ENCODE measurements at regions not wholly inside any gene's neighbourhood (a gene's known extent, or its start where the extent isn't known, plus 50 kb on each side); places are given as distances from the start of the nearest gene placed in this dataset.
"Not testable (repeated sequence)": the region's sequence is repeated elsewhere in the genome, so short reads cannot be mapped to it uniquely, and the experiment has no call there.

DNA sequence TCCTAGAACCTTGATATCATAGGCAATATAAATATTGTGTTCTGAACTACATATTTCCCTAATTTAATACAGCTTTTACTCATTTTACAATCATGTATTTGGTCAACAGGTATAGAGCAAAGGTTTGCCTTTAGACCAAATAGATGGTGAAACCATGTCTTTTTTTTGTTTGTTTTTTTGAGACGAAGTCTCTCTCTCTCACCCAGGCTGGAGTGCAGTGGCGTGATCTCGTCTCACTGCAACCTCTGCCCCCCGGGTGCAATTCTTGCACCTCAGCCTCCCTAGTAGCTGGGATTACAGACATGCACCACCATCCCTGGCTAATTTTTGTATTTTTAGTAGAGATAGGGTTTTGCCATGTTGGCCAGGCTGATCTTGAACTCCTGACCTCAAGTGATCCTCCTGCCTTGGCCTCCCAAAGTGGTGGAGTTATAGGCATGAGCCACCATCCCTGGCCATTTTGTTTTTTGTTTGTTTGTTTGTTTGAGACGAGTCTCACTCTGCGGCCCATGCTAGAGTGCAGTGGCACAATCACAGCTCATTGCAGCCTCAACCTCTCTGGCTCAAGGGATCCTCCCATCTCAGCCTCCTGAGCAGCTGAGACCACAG is 243.7 kb upstream of the FOXN3 start:
- not testable (repeated sequence) for DNase-seq (ENCODE audit: low spot score)

GRCh38 chr14:89660166-89660565 is 243.1 kb upstream of the FOXN3 start:
- DNase-seq (ENCODE audit: low spot score) = no peak

DNA sequence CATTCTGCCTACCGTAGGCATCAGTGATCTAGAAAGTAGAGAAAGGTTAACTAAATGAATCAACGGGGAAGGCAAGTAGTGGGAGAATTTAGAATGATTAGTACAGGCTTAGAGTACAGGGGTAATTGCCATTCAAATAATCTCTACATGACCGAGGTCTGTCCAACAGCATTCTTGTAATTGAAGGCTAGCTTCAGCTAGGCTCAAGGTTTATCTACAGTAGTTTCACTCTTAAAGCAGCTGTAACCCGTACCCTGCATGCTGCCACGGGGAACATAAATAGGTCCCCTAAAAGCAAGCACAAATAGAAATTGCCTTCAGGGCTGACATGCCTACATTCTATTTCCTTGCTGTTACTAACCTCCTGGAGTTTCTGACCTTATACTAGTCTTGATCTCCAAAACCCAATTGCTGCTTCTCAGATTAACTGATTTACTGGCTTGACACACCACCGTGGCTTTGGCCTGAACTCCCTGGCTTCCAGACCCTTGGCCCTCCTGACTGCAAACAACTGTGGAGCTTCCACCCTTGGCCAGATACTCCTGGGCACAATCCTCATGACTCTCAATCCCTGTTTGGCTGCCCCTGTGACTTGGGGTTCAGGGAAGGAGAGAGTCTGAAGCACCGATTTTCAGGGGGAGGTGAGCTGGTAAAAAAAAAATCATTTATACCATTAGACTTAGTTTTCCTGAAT is 242.1 kb upstream of the FOXN3 start:
- no peak for DNase-seq (ENCODE audit: low spot score)

DNA sequence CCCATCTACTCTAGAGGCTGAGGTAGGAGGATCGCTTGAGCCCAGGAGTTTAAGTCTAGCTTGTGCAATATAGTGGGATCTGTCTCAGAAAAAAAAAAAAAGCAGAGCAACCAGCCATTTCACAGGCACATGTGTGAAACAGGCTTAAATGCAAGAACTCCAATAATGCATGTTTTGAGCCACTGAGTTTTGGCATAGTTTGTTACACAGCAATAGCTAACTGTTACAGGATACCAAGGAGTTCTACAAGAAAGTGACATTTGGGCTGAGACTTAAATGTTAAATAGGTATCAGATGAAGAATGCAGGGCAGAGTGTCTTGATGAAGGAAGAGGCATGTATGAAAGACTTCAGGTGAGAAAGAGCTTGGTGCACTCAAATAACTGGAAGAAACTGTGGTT is 240.0 kb upstream of the FOXN3 start:
- DNase-seq (ENCODE audit: low spot score) = no peak

DNA sequence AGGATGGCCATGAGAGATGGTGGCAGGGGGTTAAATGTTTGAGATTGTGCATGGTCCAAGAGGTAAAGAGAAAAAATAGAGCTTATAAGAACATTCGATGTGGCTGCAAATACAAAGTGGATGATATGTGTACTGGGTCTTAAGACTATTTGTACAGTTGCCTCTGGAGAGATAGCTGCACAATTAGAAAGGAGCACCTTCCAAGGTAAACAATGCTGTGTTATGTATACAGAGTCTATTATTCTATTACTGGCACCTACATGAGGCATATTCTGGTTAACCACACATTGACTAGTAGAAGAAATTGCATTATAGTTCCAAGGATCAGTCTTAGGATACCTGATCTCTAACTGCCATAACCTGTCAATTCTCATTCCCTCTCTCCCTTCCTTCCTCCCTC is 238.0 kb upstream of the FOXN3 start:
- no peak for DNase-seq (ENCODE audit: low spot score)

- no peak for DNase-seq (ENCODE audit: low spot score)
These were observed 235.3 kb upstream of the FOXN3 start for GRCh38 chr14:89652352-89652751.

DNA sequence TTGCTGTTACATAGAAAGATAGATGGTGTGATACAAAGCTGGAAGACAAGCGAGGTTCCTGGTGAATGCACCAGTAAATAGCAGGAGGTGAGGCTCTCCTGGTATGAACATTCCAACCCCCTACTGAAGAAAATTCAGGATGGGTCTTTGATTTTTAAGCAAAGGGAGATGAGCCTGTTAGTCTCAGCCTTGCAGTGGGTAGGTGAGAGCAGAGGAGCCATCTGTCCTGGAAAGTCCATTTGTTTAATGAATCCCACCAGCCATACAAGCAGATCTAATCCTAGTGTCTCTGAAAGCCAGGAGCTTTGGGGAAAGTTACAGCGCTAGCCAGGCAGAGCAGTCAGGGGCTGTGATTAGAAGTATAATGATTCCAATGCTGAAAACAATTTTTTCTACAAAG is 234.8 kb upstream of the FOXN3 start:
- DNase-seq (ENCODE audit: low spot score) = no peak

DNA sequence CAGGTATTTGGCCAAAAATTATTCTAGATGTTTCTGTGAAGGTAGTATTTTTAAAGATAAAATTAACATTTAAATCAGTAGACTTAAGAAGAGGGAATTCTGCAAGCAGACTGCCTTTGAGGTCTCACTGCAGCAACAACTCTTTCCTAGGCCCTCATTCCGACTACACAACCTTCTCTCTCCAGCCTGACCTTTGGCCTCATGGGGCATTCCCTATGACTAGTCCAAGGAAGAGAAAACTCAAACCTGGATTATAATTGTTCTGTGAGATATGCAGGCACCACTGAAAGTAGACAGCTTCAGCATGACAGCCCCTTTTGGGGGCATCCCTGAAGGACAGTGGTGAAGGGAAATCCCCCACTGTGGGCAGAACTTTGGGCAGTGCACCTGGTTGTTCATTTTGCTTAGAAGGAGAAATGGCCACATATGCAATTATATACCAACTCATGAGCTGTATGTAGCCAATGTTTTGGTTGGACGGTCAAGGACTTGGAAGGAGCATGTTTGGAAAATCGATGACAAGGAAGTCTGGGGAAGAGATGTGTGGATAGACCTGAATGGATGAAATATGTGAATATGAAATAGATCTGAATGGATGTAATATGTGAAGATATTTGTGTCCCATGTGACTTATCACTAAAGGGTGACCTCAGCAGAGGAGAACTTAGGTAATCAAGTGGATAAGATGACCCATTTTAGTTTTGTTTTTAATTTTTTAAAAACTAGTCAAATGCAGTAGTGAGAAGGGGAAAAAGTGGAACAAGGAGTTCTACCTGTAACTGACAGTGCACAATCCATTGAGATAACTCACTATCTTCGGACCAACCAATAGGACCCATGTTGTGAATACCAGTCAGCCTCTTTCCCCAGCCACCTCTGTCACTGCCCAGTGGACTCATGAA is 233.3 kb upstream of the FOXN3 start:
- no peak for DNase-seq (ENCODE audit: low spot score)

DNA sequence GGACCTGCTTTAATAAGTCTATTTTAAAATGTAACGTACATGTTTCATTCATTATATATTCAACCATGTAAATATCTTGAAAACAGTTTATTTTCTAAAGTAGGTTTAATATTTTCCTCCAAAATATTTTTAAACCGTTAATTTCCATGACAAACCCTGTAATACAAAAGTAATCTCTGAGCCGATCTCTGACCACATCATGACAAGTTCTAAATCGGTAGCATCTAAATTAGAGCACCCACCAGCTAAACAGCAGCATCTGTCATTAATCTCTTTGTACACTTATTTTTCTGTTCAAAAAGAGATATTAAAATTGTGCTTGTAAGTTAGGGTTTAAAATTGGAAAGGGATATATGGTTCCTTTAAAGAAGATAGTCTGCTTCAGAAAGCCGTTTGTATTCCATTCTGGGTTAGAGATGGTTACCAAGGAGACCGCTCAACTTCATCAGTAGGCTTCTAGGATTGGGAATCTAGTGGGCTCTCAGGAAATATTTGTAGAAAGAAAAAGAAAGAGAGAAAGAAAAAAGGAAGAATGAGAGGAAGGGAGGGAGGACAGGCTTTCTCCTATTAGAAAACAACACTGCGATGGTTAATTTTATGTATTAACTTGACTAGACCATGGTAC is 232.5 kb upstream of the FOXN3 start:
- DNase-seq (ENCODE audit: low spot score) = no peak

GRCh38 chr14:89648924-89649323 is 231.9 kb upstream of the FOXN3 start:
- no peak for DNase-seq (ENCODE audit: low spot score)

DNA sequence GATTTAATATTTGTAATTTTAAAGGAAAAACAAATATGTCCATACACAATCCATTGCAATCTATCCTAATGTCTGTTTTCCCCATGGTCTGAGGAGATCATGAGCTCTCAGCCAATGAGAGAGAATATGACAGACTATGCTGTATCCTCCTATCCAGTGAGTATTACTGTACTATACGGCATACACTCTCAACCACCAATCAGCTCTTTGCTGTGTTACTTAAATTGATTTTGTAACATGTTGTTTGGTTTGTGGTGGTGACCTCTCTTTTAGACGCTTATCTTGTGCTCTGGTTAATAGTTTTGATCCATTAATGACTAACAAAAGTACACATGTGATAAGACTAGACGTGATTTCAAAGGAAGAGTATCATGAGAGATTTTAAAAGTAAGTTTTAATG is 231.5 kb upstream of the FOXN3 start:
- no peak for DNase-seq (ENCODE audit: low spot score)

DNA sequence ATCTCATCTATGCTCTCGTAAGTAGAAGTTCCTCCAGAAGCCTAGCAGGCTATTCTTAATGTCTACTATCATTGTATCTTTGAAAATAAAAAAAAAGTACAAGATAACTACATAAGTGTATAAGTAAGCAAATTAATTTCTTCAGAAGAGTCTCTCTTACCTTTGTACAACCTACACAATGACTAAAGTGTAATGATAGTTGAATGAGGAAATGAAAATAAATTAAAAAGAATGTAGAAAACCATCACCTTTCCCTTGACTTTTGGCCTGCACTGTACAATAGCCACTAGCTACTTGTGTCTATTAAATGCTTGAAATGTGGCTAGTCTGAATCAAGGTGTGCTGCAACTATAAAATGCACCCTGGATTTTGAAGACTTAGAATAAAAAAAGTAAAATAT is 229.9 kb upstream of the FOXN3 start:
- DNase-seq (ENCODE audit: low spot score) = no peak

GRCh38 chr14:89644641-89645040 is 227.6 kb upstream of the FOXN3 start:
- no peak for DNase-seq (ENCODE audit: low spot score)

GRCh38 chr14:89641495-89642175 is 224.6 kb upstream of the FOXN3 start:
- no peak for DNase-seq (ENCODE audit: low spot score)

DNA sequence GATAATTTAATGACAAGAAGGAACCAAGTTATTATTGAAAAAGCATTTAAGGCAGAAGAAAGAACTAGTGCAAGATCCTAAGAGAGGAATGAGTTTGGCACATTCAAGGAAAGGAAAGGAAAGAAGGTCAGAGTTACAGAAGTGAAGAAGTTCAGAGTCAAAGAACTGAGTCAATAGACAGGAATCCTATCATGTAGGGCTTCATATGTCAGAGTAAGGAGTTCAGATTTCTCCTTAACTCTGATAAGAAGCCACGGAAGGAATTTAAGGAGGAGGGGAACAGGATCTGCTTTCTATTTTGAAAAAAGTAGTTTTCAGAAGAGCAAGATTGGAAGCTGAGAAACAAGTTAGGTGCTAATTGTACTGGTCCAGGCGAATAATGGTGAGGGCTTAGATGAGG is 223.1 kb upstream of the FOXN3 start:
- no peak for DNase-seq (ENCODE audit: low spot score)

DNA sequence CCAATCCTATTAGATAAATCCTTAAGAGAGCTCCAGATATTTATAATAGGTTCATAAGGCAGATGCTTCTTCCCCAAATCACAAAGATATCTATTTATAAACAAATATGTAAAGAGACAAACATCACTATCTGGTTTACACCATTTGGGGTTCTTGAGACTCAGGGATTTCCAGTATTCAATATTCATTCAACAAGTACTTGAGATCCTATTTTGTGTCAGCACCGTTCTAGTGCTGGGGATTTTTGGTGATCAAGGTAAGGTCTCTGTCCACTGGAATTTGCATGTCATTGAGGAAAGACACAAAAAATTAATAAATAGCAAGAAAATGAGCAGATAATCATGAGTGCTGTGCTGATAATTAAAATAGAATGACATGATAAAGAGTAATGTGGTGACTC is 222.7 kb upstream of the FOXN3 start:
- DNase-seq (ENCODE audit: low spot score) = no peak

- no peak for DNase-seq (ENCODE audit: low spot score)
These were observed 221.9 kb upstream of the FOXN3 start for GRCh38 chr14:89638891-89639290.

DNA sequence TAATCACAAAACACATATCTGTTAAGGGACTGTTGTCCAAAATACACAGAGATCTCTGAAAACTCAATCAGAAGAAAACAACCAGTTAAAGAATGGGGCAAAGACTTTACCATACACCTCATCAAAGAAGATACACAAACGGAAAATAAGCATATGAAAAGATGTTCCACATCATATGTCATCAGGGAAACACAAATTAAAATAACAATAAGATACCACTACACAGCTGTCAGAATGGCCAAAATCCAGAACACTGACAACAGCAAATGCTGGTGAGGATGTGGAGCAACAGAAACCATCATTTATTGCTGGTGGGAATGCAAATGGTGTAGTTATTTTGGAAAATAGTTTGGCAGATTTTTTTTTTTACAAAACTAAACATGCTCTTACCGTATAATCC is 220.5 kb upstream of the FOXN3 start:
- no peak for DNase-seq (ENCODE audit: low spot score)

DNA sequence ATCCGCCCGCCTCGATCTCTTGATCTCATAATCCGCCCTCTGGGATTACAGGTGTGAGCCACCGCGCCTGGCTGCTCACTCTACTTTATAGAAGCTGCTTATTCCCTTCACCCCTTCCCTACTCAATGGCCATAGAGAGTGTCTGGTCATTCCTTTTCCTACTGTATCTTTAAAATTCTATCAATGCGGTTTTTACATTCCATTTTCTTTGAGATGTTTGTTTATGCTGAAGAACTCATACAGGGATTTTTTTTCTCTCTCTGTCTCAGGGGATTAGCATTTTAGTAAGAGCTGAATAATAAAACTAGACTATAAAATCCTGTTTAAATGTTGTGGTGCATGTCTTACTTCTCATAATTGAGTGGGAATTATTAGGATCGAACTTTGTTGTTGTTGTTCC is 218.6 kb upstream of the FOXN3 start:
- DNase-seq (ENCODE audit: low spot score) = no peak

DNA sequence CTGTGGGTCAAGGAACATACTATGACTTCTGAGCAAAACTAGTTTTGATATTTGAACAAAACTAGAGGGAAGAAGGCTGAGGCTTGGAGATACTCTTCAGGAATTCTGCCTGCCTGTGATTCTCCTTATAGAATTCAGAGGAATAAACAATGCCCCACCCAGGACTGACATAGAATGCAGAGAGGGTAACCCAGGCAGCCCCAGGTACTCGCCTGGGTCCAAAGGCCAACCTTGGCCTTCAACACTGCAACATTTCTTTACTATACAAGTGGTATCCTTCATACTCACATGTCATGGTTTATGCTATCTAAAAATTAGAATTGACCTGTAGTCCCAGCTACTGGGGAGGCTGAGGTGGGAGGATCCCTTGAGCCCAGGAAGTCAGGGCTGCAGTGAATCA is 217.0 kb upstream of the FOXN3 start:
- DNase-seq (ENCODE audit: low spot score) = no peak

- DNase-seq (ENCODE audit: low spot score) = no peak
These were observed 213.2 kb upstream of the FOXN3 start for GRCh38 chr14:89630101-89630829.

Data from hematopoietic multipotent progenitor cell treated with erythropoietin and hydrocortisone succinate and interleukin-3 and kit ligand, for 15 days (in vitro differentiated cells).